ENCODE measurements at regions not wholly inside any gene's neighbourhood (a gene's known extent, or its start where the extent isn't known, plus 50 kb on each side); places are given as distances from the start of the nearest gene placed in this dataset.

DNA sequence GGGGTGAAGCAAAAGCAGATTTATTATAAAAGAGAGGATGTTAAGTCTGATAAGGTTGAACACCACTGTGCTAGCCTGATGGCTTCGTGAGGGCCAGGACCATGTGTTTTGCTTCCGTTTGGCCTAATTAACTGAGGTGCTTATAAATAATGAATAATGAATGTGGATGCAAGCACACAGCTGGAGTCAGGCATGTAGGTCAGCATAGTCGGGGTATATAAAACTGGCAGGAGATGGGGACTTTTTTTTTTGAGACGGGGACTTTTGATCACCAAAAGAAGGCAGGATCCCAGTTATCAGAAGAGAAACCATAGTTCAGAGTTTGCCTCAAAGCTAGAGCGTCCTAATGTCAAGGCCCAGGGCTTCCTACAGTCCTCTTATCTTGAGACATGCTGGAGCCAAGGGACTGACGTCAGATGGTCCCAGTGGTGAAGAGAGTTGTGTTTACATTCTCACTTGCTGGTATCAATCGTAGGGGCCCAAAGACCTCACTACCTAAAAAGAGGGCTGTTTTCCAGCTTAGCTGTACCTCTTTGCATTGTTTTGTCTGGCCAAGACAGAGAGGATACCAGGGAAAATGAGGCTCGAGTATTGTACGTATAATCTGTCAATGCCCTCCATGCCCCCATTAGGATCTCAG, 50.4 kb downstream of the RTL9 start:
- Histone ChIP-seq H3K9me3 (ENCODE audit: control insufficient read depth, low read length) (no peaks in the 10 kb centered on the region), H3K4me1 (ENCODE audit: control insufficient read depth, insufficient read depth, low read length) (no peaks in the 10 kb centered on the region), H3K36me3 (ENCODE audit: control insufficient read depth, insufficient read depth, low read length, severe bottlenecking) (no peaks in the 10 kb centered on the region), H3K9ac (ENCODE audit: low read length) (no peak overlapping the region), H3K27me3 (replicated peaks; ENCODE audit: control insufficient read depth, insufficient read depth, low read length) (peaks cover 22% of the 10 kb centered on the region), H3K4me3 (ENCODE audit: low read length) (no peak overlapping the region)
- no peak for DNase-seq (ENCODE audit: low read depth)

DNA sequence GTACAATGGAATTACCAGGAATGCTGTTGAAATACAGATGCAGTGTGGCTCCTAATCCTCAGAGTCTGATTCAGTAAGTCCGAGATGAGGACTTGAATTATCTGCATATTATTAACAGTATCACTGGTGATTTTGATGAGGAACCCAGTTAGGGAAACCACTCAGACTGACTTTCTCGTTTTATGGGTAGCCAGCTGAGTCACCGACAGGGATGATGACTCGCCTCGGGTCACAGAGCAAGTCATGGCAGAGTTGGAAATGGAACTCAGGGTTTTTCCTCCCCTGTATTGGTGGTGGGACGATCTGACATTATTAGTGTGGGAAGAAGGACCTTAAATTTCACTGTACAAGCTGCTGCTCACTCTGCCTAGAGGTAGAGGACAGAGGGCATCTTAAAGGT, 51.3 kb downstream of the RTL9 start:
- Histone ChIP-seq H3K9ac (ENCODE audit: low read length) (no peak overlapping the region), H3K36me3 (ENCODE audit: control insufficient read depth, insufficient read depth, low read length, severe bottlenecking) (no peaks in the 10 kb centered on the region), H3K9me3 (ENCODE audit: control insufficient read depth, low read length) (no peaks in the 10 kb centered on the region), H3K4me1 (ENCODE audit: control insufficient read depth, insufficient read depth, low read length) (peaks cover 6% of the 10 kb centered on the region), H3K4me3 (ENCODE audit: low read length) (no peak overlapping the region), H3K27me3 (replicated peaks; ENCODE audit: control insufficient read depth, insufficient read depth, low read length) (peaks cover 18% of the 10 kb centered on the region)
- DNase-seq (ENCODE audit: low read depth), result peak; percentile 56

DNA sequence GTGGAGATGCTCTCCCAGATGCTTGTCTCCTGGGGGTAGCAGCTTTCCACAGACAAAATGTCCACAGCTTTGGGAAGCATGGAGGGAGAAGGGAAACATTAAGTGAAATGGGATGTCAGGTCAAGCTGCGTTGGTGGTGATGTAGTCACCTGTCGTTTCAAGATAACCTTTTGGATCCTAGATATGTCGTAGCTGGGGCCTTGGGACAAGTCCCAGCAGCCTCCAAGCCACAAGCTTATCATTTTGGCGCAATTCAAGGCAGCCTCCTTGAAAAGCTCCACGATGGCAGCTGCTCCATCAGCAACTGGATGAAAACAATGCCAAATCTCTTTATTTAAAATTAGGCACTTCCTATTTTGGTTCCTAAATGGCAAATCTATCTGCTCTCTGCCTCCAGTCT, 52.0 kb downstream of the RTL9 start:
- H3K27me3 ChIP-seq (replicated peaks; ENCODE audit: control insufficient read depth, insufficient read depth, low read length), result peaks cover 18% of the 10 kb centered on the region
- peaks cover 12% of the 10 kb centered on the region for H3K4me1 ChIP-seq (ENCODE audit: control insufficient read depth, insufficient read depth, low read length)
- H3K9me3 ChIP-seq (ENCODE audit: control insufficient read depth, low read length), result no peaks in the 10 kb centered on the region
- no peak for DNase-seq (ENCODE audit: low read depth)
- H3K36me3 ChIP-seq (ENCODE audit: control insufficient read depth, insufficient read depth, low read length, severe bottlenecking), result no peaks in the 10 kb centered on the region
- H3K4me3 ChIP-seq (ENCODE audit: low read length), result no peak overlapping the region
- H3K9ac ChIP-seq (ENCODE audit: low read length), result no peak overlapping the region

DNA sequence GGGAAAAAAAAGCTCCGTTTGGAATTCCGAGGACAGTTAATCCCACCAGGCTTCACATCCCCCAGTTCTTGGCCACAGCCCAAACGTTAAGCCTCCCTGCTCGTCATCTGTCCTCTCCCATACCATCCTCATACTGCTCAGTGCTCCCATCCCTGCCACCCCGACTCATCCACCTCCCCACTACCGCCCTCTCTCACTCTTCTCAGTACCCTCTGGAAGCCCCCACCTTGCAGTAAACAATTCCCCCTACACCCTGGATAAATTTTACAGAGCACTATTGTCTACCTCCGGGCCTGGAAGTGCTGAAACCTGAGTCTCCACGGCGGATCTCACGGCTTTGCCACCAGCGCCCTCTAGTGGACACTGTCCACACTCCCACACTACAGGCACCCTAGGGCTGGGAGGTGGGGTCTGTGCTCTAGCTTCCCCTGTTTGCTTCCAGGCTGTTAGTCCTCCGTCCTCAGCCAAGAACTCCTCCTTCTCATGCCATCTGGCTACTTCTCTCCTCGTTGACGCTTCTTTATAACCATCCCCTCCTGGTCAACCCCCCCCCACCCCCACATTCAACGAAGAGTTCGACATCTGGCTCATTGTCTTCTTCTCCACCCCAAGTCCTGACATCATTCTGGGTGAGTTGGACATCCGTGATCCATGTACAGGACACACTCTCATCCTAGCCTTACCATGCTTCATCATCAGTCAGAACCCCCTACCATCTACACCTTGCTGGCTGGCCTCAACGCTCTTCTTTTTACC, 54.5 kb downstream of the RTL9 start:
- H3K9ac ChIP-seq (ENCODE audit: low read length), result no peak overlapping the region
- H3K9me3 ChIP-seq (ENCODE audit: control insufficient read depth, low read length), result no peaks in the 10 kb centered on the region
- peak; percentile 88 for DNase-seq (ENCODE audit: low read depth)
- H3K4me1 ChIP-seq (ENCODE audit: control insufficient read depth, insufficient read depth, low read length), result peaks cover 18% of the 10 kb centered on the region
- no peak overlapping the region for H3K4me3 ChIP-seq (ENCODE audit: low read length)
- H3K36me3 ChIP-seq (ENCODE audit: control insufficient read depth, insufficient read depth, low read length, severe bottlenecking), result no peaks in the 10 kb centered on the region
- H3K27me3 ChIP-seq (replicated peaks; ENCODE audit: control insufficient read depth, insufficient read depth, low read length), result peaks cover 13% of the 10 kb centered on the region

GRCh38 chrX:110413727-110414124, 55.1 kb downstream of the RTL9 start:
- peaks cover 13% of the 10 kb centered on the region for H3K27me3 ChIP-seq (replicated peaks; ENCODE audit: control insufficient read depth, insufficient read depth, low read length)
- no peak for DNase-seq (ENCODE audit: low read depth)
- H3K4me3 ChIP-seq (ENCODE audit: low read length), result no peak overlapping the region
- no peaks in the 10 kb centered on the region for H3K9me3 ChIP-seq (ENCODE audit: control insufficient read depth, low read length)
- no peak overlapping the region for H3K9ac ChIP-seq (ENCODE audit: low read length)
- H3K36me3 ChIP-seq (ENCODE audit: control insufficient read depth, insufficient read depth, low read length, severe bottlenecking), result no peaks in the 10 kb centered on the region
- H3K4me1 ChIP-seq (ENCODE audit: control insufficient read depth, insufficient read depth, low read length), result peaks cover 21% of the 10 kb centered on the region

- H3K4me3 ChIP-seq (ENCODE audit: low read length), result no peak overlapping the region
- no peaks in the 10 kb centered on the region for H3K9me3 ChIP-seq (ENCODE audit: control insufficient read depth, low read length)
- peaks cover 13% of the 10 kb centered on the region for H3K27me3 ChIP-seq (replicated peaks; ENCODE audit: control insufficient read depth, insufficient read depth, low read length)
- H3K9ac ChIP-seq (ENCODE audit: low read length), result peak overlapping the region; percentile 35
- peaks cover 26% of the 10 kb centered on the region for H3K4me1 ChIP-seq (ENCODE audit: control insufficient read depth, insufficient read depth, low read length)
- no peaks in the 10 kb centered on the region for H3K36me3 ChIP-seq (ENCODE audit: control insufficient read depth, insufficient read depth, low read length, severe bottlenecking)
- no peak for DNase-seq (ENCODE audit: low read depth)
Measured at GRCh38 chrX:110414273-110414672, 55.6 kb downstream of the RTL9 start.

DNA sequence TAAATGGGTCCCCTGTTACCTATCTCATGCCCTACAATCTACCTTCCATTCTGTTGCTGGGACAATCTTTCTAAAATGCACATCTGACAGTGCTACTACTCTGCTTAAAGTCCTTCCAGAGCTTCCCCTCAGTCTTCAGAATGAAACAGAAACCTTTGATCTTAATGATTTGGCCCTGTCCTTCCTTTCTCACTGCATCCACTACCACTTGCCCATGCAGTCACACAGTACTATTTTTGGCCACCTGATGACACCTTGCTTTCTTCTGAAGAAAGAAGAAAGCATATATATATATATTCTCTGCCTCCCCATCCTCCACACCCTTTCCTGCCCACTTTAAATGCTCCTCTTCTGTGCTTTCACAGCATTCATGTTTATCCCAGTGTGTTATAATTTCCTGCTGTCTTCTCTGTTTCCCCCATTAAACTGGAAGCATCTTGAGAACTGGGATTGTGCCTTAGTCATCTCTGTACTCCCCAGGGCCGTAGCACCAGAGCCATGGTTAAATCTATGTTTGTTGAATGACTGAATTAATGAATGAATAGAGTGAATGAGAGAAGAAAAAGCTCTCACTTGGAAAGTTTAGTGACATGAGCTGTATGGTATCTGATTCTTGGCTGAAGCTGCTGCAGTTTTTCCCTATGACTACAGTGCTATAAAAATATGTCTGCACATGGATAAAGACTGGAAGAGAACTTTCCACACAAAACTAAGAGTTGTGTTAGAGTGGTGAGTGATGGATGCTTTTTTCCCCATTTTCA, 56.2 kb downstream of the RTL9 start:
- Histone ChIP-seq H3K4me3 (ENCODE audit: low read length) (no peak overlapping the region), H3K9me3 (ENCODE audit: control insufficient read depth, low read length) (no peaks in the 10 kb centered on the region), H3K36me3 (ENCODE audit: control insufficient read depth, insufficient read depth, low read length, severe bottlenecking) (no peaks in the 10 kb centered on the region), H3K4me1 (ENCODE audit: control insufficient read depth, insufficient read depth, low read length) (peaks cover 26% of the 10 kb centered on the region), H3K9ac (ENCODE audit: low read length) (peak overlapping the region; percentile 35), H3K27me3 (replicated peaks; ENCODE audit: control insufficient read depth, insufficient read depth, low read length) (peaks cover 13% of the 10 kb centered on the region)
- peak; percentile 42 for DNase-seq (ENCODE audit: low read depth)

GRCh38 chrX:110415440-110416170, 57.0 kb downstream of the RTL9 start:
- H3K27me3 ChIP-seq (replicated peaks; ENCODE audit: control insufficient read depth, insufficient read depth, low read length), result peaks cover 14% of the 10 kb centered on the region
- no peak for DNase-seq (ENCODE audit: low read depth)
- H3K9me3 ChIP-seq (ENCODE audit: control insufficient read depth, low read length), result no peaks in the 10 kb centered on the region
- peaks cover 26% of the 10 kb centered on the region for H3K4me1 ChIP-seq (ENCODE audit: control insufficient read depth, insufficient read depth, low read length)
- H3K4me3 ChIP-seq (ENCODE audit: low read length), result no peak overlapping the region
- peak overlapping the region; percentile 9 for H3K9ac ChIP-seq (ENCODE audit: low read length)
- H3K36me3 ChIP-seq (ENCODE audit: control insufficient read depth, insufficient read depth, low read length, severe bottlenecking), result no peaks in the 10 kb centered on the region

GRCh38 chrX:110417128-110417527, 58.5 kb downstream of the RTL9 start:
- no peaks in the 10 kb centered on the region for H3K36me3 ChIP-seq (ENCODE audit: control insufficient read depth, insufficient read depth, low read length, severe bottlenecking)
- no peaks in the 10 kb centered on the region for H3K9me3 ChIP-seq (ENCODE audit: control insufficient read depth, low read length)
- DNase-seq (ENCODE audit: low read depth), result no peak
- no peak overlapping the region for H3K4me3 ChIP-seq (ENCODE audit: low read length)
- no peak overlapping the region for H3K9ac ChIP-seq (ENCODE audit: low read length)
- H3K4me1 ChIP-seq (ENCODE audit: control insufficient read depth, insufficient read depth, low read length), result peaks cover 26% of the 10 kb centered on the region
- peaks cover 21% of the 10 kb centered on the region for H3K27me3 ChIP-seq (replicated peaks; ENCODE audit: control insufficient read depth, insufficient read depth, low read length)

DNA sequence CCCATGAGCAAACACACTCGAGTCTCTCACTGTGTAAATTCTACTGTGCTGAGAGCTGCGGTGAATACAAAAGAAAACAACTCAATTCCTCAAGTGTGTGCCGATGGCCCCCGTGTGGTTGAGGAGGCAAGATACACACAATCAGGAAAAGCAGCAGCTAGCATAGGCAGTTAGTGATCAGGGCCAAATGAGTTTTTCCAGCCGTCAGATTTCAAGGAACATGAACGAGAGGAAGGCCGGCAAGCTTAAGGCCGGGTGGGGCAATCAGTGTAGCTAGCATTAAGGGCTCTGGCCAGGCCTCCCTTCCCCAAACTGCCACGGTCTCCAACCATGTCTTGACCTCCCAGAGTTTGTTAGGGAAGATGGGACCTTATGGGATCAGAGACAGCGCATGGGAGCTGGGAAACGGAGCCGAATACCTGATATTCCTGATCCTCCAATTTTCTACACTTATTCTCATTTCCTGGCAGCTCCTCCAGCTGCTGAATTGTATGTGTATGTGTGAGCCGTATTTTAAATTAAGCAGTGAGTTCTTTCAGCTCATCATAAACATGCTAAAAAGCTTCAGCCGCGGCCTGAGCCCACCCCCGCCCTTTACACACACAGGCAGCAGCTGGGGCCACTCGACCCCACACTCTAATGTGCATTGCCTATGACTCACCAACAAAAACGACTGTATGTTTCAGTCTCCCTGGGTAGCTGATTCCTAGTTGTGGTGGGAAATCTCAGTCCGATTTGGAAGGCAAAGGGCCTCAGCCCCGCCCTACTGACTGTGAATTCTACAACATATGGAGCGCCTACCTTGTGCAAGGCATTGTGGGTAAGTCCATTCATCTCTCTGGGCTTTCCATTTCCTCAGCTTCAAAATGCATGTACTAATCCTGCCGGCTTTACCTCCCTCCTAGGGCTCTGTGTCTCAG, 59.9 kb downstream of the RTL9 start:
- no peak overlapping the region for H3K4me3 ChIP-seq (ENCODE audit: low read length)
- peaks cover 26% of the 10 kb centered on the region for H3K4me1 ChIP-seq (ENCODE audit: control insufficient read depth, insufficient read depth, low read length)
- H3K9me3 ChIP-seq (ENCODE audit: control insufficient read depth, low read length), result no peaks in the 10 kb centered on the region
- no peaks in the 10 kb centered on the region for H3K36me3 ChIP-seq (ENCODE audit: control insufficient read depth, insufficient read depth, low read length, severe bottlenecking)
- peak; percentile 79 for DNase-seq (ENCODE audit: low read depth)
- peaks cover 16% of the 10 kb centered on the region for H3K27me3 ChIP-seq (replicated peaks; ENCODE audit: control insufficient read depth, insufficient read depth, low read length)
- H3K9ac ChIP-seq (ENCODE audit: low read length), result peak overlapping the region; percentile 46
